ENCODE measurements at regions not wholly inside any gene's neighbourhood (a gene's known extent, or its start where the extent isn't known, plus 50 kb on each side); places are given as distances from the start of the nearest gene placed in this dataset.

- TF ChIP-seq CTCF (conservative IDR thresholded peaks at IDR 0.05; ENCODE audit: low read depth, low read length) (no peak), EZH2 (IDR thresholded peaks at IDR 0.05; ENCODE audit: borderline replicate concordance, low read depth, low read length, poor library complexity, severe bottlenecking) (no peak)
Measured at GRCh38 chr12:39003541-39004155, 98.3 kb upstream of the CPNE8 start.
